ENCODE measurements at regions not wholly inside any gene's neighbourhood (a gene's known extent, or its start where the extent isn't known, plus 50 kb on each side); places are given as distances from the start of the nearest gene placed in this dataset.
"Not testable (repeated sequence)": the region's sequence is repeated elsewhere in the genome, so short reads cannot be mapped to it uniquely, and the experiment has no call there.

DNA sequence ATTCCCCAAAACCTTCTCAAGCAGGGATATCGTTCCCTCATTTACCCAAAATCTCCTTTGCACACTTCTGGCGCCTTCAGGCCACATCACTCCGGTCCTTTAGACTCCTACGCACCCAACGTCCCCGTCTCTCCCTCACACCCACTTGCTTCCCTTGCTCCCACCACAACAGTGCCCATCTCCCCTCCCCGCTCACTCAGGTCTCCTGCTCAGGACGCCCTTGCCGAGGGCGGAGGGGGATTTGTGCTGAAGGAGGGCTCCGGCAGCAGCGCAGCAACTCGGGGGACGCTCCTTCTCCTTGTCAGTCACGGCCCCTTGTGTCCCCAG, 71.6 kb downstream of the PCMTD2 start:
- not testable (repeated sequence) for H3K36me3 ChIP-seq (ENCODE audit: control insufficient read depth in 1 of 2, insufficient read depth in 2 of 2, low read depth in 1 of 2, low read length in 2 of 2); H2BK12ac ChIP-seq (ENCODE audit: low read length in 2 of 2); H3K4ac ChIP-seq (ENCODE audit: low read depth in 1 of 2, low read length in 2 of 2)

DNA sequence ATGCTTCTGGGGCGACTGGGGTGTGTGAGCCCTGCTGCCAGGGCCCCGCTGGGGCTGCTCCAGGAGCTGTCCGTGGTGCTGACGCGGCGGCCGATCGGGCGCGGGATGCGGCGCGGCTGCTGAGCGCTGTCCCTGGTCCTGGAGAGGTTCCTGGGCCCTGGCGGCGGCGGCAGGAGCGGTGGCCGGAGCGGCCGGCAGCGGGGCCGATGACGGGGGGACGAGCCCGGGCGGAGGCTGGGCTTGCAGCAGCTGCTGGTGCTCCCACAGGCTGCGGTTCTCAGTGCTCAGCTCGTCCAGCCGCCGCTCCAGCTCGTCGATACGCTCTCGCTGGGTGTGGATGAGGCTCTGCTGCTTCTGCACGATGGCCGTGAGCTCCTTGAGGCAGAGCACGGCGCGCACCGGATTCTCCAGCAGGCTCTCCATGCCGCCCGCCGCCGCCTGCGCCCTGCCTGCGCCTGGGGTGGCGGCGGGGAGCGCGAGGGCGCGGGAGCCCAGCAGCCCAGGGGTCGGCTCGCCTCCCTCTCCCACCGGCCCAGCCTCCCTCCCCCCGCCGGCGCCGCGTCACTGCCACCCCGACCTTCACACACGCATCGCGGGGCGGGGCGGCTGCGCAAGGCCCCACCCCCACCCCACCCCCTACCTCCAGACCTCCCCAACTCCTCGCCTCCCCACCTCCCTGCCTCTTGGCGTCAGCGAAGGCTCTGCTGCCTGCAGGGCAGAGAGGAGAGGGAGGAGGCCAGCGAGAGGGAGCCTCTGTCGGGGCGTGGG, 72.2 kb downstream of the PCMTD2 start:
- H3K4me1 ChIP-seq (ENCODE audit: control insufficient read depth, insufficient read depth, low read depth, low read length); H3K4me3 ChIP-seq (ENCODE audit: insufficient read depth in 1 of 2, low read depth in 1 of 2, low read length in 2 of 2); H3K14ac ChIP-seq (ENCODE audit: low read length in 2 of 2); H3K23ac ChIP-seq (ENCODE audit: low read length in 2 of 2); H3K27me3 ChIP-seq (ENCODE audit: control insufficient read depth in 1 of 2, insufficient read depth in 1 of 2, low read length in 2 of 2); H4K8ac ChIP-seq (ENCODE audit: low read length); H3K4ac ChIP-seq (ENCODE audit: low read depth in 1 of 2, low read length in 2 of 2); H4K91ac ChIP-seq (ENCODE audit: low read length); H2BK12ac ChIP-seq (ENCODE audit: low read length in 2 of 2); H2AFZ ChIP-seq (ENCODE audit: low read depth, low read length); H3K36me3 ChIP-seq (ENCODE audit: control insufficient read depth in 1 of 2, insufficient read depth in 2 of 2, low read depth in 1 of 2, low read length in 2 of 2); H3K18ac ChIP-seq (ENCODE audit: low read depth in 1 of 2, low read length in 2 of 2); H2BK15ac ChIP-seq (ENCODE audit: low read depth, poor library complexity, severe bottlenecking); H3K9me3 ChIP-seq (ENCODE audit: control insufficient read depth, low read length); H2AK5ac ChIP-seq (ENCODE audit: low read length, severe bottlenecking); H3K27ac ChIP-seq (ENCODE audit: low read length, poor library complexity, severe bottlenecking); H2BK120ac ChIP-seq (ENCODE audit: low read depth, low read length); H3K9ac ChIP-seq (ENCODE audit: low read length); H3K79me1 ChIP-seq (replicated peaks; ENCODE audit: low read length, poor library complexity, severe bottlenecking); H2BK5ac ChIP-seq (ENCODE audit: low read depth, low read length, poor library complexity, severe bottlenecking): not testable (repeated sequence)
- peak overlapping the region; percentile 39 for H3K4me2 ChIP-seq (ENCODE audit: low read length, poor library complexity, severe bottlenecking)
- no CpG with 5 or more reads among the region's 74 CpGs for WGBS
- peak; percentile 25 for DNase-seq

More for the DNA sequence above, 71.6 kb downstream of the PCMTD2 start:
- H2BK120ac ChIP-seq (ENCODE audit: low read depth, low read length); H3K27me3 ChIP-seq (ENCODE audit: control insufficient read depth in 1 of 2, insufficient read depth in 1 of 2, low read length in 2 of 2); H3K9me3 ChIP-seq (ENCODE audit: control insufficient read depth, low read length); H3K4me2 ChIP-seq (ENCODE audit: low read length, poor library complexity, severe bottlenecking); H3K4me3 ChIP-seq (ENCODE audit: insufficient read depth in 1 of 2, low read depth in 1 of 2, low read length in 2 of 2); H3K27ac ChIP-seq (ENCODE audit: low read length, poor library complexity, severe bottlenecking); H3K14ac ChIP-seq (ENCODE audit: low read length in 2 of 2); H2BK5ac ChIP-seq (ENCODE audit: low read depth, low read length, poor library complexity, severe bottlenecking); H3K18ac ChIP-seq (ENCODE audit: low read depth in 1 of 2, low read length in 2 of 2); H2AFZ ChIP-seq (ENCODE audit: low read depth, low read length); DNase-seq; H2BK15ac ChIP-seq (ENCODE audit: low read depth, poor library complexity, severe bottlenecking); H4K8ac ChIP-seq (ENCODE audit: low read length); H3K4me1 ChIP-seq (ENCODE audit: control insufficient read depth, insufficient read depth, low read depth, low read length); H3K9ac ChIP-seq (ENCODE audit: low read length); H3K23ac ChIP-seq (ENCODE audit: low read length in 2 of 2); H3K79me1 ChIP-seq (replicated peaks; ENCODE audit: low read length, poor library complexity, severe bottlenecking); H2AK5ac ChIP-seq (ENCODE audit: low read length, severe bottlenecking); H4K91ac ChIP-seq (ENCODE audit: low read length): not testable (repeated sequence)
- no CpG with 5 or more reads among the region's 15 CpGs for WGBS

DNA sequence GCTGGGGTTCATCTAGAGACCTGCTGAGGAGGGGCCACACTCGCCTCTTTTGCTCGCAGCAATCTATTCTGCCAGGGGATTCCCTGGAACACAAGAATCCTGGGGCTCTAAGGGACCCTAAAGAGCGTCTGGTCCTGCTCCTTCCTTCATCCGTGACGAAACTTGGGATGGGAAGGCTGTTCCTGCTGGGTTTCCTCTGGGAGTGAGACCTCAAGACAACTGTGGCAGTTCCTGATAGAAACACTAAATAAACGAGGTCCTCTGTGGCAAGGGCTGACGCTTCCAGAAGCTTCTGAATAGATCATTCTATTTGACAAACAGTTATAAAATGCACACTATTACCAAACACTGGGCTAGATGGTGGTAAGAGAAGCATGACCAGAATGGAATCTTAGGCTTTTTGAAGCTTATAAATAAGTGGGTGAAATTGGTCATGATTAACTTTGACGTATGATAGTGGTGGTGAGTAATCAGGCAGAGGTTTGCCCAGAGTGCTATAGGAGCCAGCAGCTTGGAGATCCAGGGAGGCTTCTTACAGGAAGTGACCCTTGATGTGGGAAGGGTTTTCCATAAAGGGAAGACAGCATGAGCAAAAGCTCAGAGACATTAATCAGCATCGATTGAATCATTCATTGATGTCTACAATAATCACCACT, 73.2 kb downstream of the PCMTD2 start:
- H3K27me3 ChIP-seq (ENCODE audit: control insufficient read depth in 1 of 2, insufficient read depth in 1 of 2, low read length in 2 of 2); H4K8ac ChIP-seq (ENCODE audit: low read length); H2BK12ac ChIP-seq (ENCODE audit: low read length in 2 of 2); H2BK5ac ChIP-seq (ENCODE audit: low read depth, low read length, poor library complexity, severe bottlenecking); H2AK5ac ChIP-seq (ENCODE audit: low read length, severe bottlenecking); H2BK120ac ChIP-seq (ENCODE audit: low read depth, low read length); H4K91ac ChIP-seq (ENCODE audit: low read length); H2BK15ac ChIP-seq (ENCODE audit: low read depth, poor library complexity, severe bottlenecking); H3K23ac ChIP-seq (ENCODE audit: low read length in 2 of 2); H3K4me1 ChIP-seq (ENCODE audit: control insufficient read depth, insufficient read depth, low read depth, low read length); H2AFZ ChIP-seq (ENCODE audit: low read depth, low read length); H3K4me3 ChIP-seq (ENCODE audit: insufficient read depth in 1 of 2, low read depth in 1 of 2, low read length in 2 of 2); H3K4me2 ChIP-seq (ENCODE audit: low read length, poor library complexity, severe bottlenecking); H3K36me3 ChIP-seq (ENCODE audit: control insufficient read depth in 1 of 2, insufficient read depth in 2 of 2, low read depth in 1 of 2, low read length in 2 of 2); H3K9me3 ChIP-seq (ENCODE audit: control insufficient read depth, low read length); H3K27ac ChIP-seq (ENCODE audit: low read length, poor library complexity, severe bottlenecking); H3K4ac ChIP-seq (ENCODE audit: low read depth in 1 of 2, low read length in 2 of 2); DNase-seq; H3K14ac ChIP-seq (ENCODE audit: low read length in 2 of 2); H3K79me1 ChIP-seq (replicated peaks; ENCODE audit: low read length, poor library complexity, severe bottlenecking); H3K18ac ChIP-seq (ENCODE audit: low read depth in 1 of 2, low read length in 2 of 2): not testable (repeated sequence)
- WGBS = 94% methylated on average over 2 of the region's 9 CpGs
- H3K9ac ChIP-seq (ENCODE audit: low read length) = peak overlapping the region; percentile 59

DNA sequence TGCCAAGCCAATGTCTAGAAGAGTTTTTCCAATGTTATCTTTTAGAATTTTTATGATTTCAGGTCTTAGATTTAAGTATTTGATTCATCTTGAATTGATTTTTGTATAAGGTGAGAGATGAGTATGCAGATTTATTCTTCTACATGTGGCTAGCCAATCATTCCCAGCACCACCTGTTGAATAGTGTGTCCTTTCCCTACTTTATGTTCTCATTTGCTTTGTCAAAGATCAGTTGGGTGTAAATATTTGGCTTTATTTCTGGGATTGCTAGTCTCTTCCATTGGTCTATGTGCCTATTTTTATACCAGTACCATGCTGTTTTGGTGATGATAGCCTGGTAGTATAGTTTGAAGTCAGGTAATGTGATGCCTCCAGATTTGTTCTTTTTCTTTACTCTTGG, 77.1 kb downstream of the PCMTD2 start:
- H4K91ac ChIP-seq (ENCODE audit: low read length); H2AFZ ChIP-seq (ENCODE audit: low read depth, low read length); H3K9me3 ChIP-seq (ENCODE audit: control insufficient read depth, low read length); H2BK120ac ChIP-seq (ENCODE audit: low read depth, low read length); H3K14ac ChIP-seq (ENCODE audit: low read length in 2 of 2); H3K23ac ChIP-seq (ENCODE audit: low read length in 2 of 2); H3K36me3 ChIP-seq (ENCODE audit: control insufficient read depth in 1 of 2, insufficient read depth in 2 of 2, low read depth in 1 of 2, low read length in 2 of 2); H3K18ac ChIP-seq (ENCODE audit: low read depth in 1 of 2, low read length in 2 of 2); H3K79me1 ChIP-seq (replicated peaks; ENCODE audit: low read length, poor library complexity, severe bottlenecking); H3K4me1 ChIP-seq (ENCODE audit: control insufficient read depth, insufficient read depth, low read depth, low read length); H2BK15ac ChIP-seq (ENCODE audit: low read depth, poor library complexity, severe bottlenecking); H4K8ac ChIP-seq (ENCODE audit: low read length); H3K27ac ChIP-seq (ENCODE audit: low read length, poor library complexity, severe bottlenecking); H3K9ac ChIP-seq (ENCODE audit: low read length); H3K4me3 ChIP-seq (ENCODE audit: insufficient read depth in 1 of 2, low read depth in 1 of 2, low read length in 2 of 2); H2BK5ac ChIP-seq (ENCODE audit: low read depth, low read length, poor library complexity, severe bottlenecking); H3K4ac ChIP-seq (ENCODE audit: low read depth in 1 of 2, low read length in 2 of 2); H3K4me2 ChIP-seq (ENCODE audit: low read length, poor library complexity, severe bottlenecking); DNase-seq; H2BK12ac ChIP-seq (ENCODE audit: low read length in 2 of 2); H3K27me3 ChIP-seq (ENCODE audit: control insufficient read depth in 1 of 2, insufficient read depth in 1 of 2, low read length in 2 of 2); H2AK5ac ChIP-seq (ENCODE audit: low read length, severe bottlenecking): not testable (repeated sequence)

Data from mesenchymal stem cell (in vitro differentiated cells and primary cell).